ENCODE measurements at regions not wholly inside any gene's neighbourhood (a gene's known extent, or its start where the extent isn't known, plus 50 kb on each side); places are given as distances from the start of the nearest gene placed in this dataset.

GRCh38 chr5:114953565-114953964 lies 216.1 kb downstream of the TRIM36 start:
- no peak for TF ChIP-seq ATF3 (IDR thresholded peaks at IDR 0.05)
- TF ChIP-seq RAD21 (IDR thresholded peaks at IDR 0.05), result no peak
- TF ChIP-seq GABPA (IDR thresholded peaks at IDR 0.05 in 1 of 2, conservative IDR thresholded peaks at IDR 0.05 in 1 of 2), result no peak
- no peak for TF ChIP-seq CTCF (IDR thresholded peaks at IDR 0.05; ENCODE audit: low read depth, low read length, missing input control)
- no peak for TF ChIP-seq JUND (IDR thresholded peaks at IDR 0.05)
- no peak for TF ChIP-seq YY1 (IDR thresholded peaks at IDR 0.05)
- no peak for TF ChIP-seq TAF1 (conservative IDR thresholded peaks at IDR 0.05)
- no peak for TF ChIP-seq NR2F2 (IDR thresholded peaks at IDR 0.05)
- no peak for TF ChIP-seq MAX (IDR thresholded peaks at IDR 0.05)
- TF ChIP-seq REST (IDR thresholded peaks at IDR 0.05), result no peak
- TF ChIP-seq RXRA (IDR thresholded peaks at IDR 0.05), result no peak

All from liver (tissue), 3 donors.